GM20431 (cell line): ENCODE measurements at regions not wholly inside any gene's neighbourhood (a gene's known extent, or its start where the extent isn't known, plus 50 kb on each side); places are given as distances from the start of the nearest gene placed in this dataset.

Experiments used
- in situ Hi-C: fragments of 300-500 bp; cut with MseI, MboI; formaldehyde crosslinking; loops from one replicate; pipeline ENCODE4 v1.15.0; 2020; ENCODE audit warnings: low sequenced_read_pairs; ENCODE audit not compliant: unreplicated experiment

DNA sequence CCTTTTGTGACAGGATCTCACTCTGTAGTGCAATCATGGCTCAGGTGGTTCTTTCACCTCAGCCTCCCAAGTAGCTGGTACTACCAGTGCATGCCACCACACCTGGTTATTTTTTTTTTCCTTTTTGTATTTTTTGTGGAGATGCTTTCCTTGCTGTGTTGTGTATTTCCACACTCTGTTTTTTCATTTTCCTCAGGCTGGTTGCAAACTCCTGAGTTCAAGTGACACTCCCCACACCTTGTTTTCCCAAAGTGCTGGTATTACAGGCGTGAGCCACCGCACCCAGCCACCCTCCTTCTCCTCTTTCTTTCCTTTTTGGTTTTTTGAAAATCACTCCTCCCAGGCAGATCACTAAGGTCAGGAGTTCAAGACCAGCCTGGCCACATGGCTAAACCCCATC, 65.0 kb downstream of the MYCN start:
- in situ Hi-C loops: no loop called here

DNA sequence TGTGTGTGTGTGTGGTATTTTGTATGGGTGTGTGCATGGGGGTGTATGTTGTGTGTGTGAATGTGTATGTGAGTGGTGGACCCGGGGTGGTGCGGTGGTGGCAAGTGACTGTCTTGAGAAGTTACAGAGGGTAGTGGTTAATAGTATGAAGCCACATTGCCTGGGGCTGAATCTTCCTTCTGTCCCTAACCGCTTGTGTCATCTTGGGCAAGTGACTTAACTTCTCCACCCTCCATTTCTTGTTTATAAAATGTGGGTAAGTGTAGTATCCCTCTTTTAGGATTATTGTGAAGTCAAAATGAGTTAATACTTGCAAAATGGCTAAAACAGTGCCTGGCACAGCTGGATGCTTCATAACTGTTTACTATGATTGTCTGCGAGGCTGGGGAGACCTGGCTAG, 63.5 kb downstream of the MYCN start:
- in situ Hi-C loops: no loop called here

DNA sequence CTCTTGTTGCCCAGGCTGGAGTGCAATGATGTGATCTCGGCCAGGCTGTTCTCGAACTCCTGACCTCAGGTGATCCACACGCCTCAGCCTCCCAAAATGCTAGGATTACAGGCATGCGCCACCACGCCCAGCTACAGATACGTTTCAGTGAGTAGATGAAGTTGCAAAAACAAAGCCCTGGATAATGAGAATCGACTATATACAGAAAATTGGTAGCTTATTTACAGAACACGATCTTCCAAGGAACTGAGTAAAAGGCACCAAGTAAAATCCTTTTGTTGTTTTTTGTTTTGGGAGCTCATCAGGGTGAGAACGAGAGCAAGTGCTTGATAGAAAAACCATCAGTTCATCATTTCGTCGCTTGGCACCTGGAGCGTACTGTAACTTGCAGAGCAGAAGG, 62.8 kb downstream of the MYCN start:
- in situ Hi-C loops: no loop called here

DNA sequence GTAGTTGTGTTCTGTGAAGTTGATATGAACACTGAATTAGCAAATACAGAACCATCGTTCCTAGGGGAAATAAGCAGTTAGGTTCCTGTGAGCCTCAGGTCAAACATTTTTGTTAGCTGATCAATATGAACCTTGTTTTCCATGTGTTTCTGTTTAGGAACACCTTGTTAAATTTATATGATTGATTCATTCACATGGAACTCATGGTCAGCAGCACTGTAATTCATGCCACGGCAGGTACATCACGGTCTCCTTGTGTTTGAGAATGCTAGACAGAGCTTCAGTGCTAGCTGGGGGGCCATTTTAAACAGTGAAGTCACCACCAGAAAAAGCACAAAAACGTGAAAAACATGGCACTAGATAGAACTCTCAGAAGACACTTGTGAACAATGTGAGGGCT, 62.2 kb downstream of the MYCN start:
- in situ Hi-C loops: no loop called here

DNA sequence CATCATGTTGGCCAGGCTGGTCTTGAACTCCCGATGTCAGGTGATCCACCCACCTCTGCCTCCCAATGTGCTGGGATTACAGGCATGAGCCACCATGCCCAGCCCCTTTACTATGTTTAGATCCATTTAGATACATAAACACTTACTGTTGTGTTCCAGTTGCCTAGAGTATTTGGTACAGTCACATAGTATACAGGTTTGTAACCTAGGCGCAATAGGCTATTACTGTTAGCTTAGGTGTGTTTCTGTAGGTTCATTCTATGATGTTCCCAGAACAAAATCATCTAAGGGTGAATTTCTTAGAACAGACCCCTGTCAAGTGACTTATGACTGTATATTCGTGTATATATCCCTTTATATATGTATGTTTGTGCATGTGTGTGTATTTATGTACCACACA, 61.8 kb downstream of the MYCN start:
- in situ Hi-C loops: no loop called here

DNA sequence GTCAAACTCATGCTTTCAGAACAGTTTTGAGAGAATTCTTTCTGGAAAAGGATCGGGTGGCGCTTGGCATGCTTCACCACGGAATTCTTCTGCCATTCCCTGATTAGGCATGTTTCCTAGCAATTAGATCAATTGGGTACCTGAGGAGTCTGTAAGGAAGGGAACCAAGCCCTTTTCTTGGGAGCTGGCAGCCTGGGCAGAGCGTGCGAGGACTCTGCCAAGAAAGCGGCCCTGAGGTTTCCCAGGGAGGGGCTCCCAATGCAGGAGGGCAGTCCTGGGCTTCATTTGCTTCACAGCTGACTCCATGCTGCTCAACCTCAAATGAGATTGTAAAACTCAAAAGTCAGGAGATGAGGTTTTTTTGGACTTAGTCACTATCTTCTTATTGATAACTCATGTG, 60.3 kb downstream of the MYCN start:
- in situ Hi-C loops: no loop called here

DNA sequence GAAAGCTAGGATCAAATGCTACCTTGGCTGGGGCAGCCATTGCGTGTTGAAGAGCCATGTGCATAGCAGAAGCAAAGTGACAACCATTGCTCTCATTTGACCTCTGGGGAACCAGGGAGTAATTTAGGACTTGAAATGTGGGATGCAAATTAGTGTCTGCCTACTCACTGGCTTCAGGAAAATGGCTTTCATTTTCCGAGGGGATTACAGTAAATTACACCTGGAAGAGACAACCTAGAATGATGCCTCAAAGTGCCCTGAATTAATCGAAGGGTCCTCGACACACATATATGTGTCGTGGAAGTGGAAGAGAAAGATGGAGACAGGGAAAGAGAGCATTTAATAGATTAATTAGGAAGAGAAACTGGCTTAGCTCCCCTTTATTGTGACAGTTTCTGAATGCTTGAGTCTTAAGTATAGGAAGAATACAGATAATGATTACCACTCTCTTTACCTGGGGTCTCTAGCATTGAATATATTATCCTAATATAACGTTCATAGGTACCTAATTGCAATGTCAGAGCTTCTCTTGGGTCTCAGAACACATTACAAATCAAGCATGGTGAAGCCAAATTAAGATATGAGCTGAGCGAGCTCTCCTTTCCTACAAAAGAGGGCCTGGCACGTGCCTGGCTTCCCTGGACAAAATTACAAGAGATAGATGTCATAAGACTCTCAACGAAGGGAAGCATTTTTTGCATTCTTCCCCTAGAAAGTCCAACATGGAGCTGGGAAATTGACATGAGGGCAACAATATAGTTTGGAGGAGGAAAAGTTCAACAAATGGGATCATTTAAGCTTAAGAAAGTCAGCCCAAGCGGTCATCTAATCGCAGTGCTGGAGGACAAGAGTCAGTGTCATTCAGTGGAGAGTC, 59.5 kb downstream of the MYCN start:
- in situ Hi-C loops: no loop called here

DNA sequence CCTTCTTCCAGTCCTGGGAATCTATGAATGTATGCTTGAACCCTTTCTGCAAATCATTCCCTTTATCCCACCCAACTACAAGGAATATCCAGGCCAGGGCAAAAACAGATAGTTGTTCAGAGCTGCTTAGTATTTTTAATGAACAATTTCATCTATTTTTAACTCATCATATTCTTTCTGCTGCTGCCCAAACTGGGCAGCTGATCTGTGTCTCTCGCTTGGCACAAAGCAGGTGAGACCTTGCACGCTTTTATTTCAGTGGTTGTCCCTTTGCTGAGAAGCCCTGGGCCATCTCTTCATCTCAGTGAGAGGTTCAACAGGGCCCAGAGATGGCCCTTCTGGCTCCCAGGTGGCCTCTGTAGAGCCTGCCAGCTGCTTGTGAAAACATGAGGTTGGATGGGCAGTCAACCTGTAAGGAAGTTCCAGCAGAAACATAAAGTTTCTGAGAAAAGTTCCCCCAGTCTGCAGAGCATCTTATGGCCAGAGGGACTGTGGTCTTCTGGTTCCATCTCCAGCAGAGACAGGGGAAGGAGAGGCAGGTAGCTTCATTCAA, 57.5 kb downstream of the MYCN start:
- in situ Hi-C loops: no loop called here

DNA sequence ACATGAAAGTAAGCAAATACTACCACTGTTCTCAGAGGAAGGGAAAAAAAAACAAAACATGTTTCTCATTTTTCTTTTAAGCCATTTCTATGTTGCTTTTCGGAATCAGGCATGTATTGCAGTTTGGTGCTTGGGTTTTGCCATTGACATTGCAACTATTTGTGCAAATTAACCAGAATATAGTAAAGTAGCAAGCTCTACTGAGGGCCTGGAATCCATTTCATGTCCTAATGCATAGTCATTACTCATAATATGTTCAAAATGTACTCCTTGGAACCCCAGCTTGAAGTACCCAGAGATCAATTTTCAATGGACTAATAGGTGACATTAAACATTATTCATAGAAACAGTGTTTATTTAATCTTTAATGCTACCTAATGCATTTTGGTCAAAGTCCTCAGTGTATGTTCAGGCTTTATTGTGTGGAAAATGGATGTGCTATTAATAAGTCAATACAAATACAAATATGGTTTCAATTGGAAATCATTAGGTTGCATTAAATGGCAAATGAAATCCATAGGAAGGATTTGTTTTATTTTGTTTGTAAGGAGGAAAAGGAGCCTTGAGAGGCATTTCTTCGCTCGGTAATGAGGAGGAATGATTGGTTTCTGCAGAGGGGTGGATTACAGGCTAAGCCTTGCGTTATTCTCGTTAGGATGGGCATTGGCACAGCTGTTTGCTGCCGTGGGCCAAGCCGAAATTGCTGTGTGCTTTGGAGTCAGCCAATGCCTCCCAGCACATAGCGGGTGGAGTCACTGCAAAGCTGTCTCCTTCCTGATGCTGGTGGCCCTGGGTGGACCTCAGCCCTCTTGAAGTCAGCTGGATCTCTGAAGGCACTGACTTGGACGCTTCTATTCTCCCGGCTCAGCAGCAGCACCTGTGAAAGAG, 56.4 kb downstream of the MYCN start:
- in situ Hi-C loops: no loop called here
